HEK293 (cell line): ENCODE measurements at regions not wholly inside any gene's neighbourhood (a gene's known extent, or its start where the extent isn't known, plus 50 kb on each side); places are given as distances from the start of the nearest gene placed in this dataset.
"Not testable (repeated sequence)": the region's sequence is repeated elsewhere in the genome, so short reads cannot be mapped to it uniquely, and the experiment has no call there.

Experiments
- PRDM10 ChIP-seq: fragments of 450-650 bp; formaldehyde crosslinking; IDR thresholded peaks from 2 replicates; pipeline ENCODE4 v1.5.1; 2016; ENCODE audit warnings: missing biosample characterization, missing genetic modification characterization
- ZBTB49 ChIP-seq: fragments of 450-650 bp; formaldehyde crosslinking; IDR thresholded peaks from 2 replicates; pipeline ENCODE4 v1.5.1; 2016; ENCODE audit warnings: missing biosample characterization, missing genetic modification characterization, low read depth
- ZFP69B ChIP-seq: fragments of 450-650 bp; formaldehyde crosslinking; IDR thresholded peaks from 2 replicates; pipeline ENCODE4 v1.5.1; 2016; ENCODE audit warnings: missing biosample characterization, missing genetic modification characterization
- ZNF449 ChIP-seq: fragments of 450-650 bp; formaldehyde crosslinking; IDR thresholded peaks from 2 replicates; pipeline ENCODE4 v1.5.1; 2017; ENCODE audit warnings: missing biosample characterization, mild to moderate bottlenecking, missing genetic modification characterization, moderate library complexity

- TF ChIP-seq PRDM10, ZBTB49, ZFP69B, ZNF449 (tag by site-specific recombination): not testable (repeated sequence)
Measured at GRCh38 chr15:98550363-98550762, 98.0 kb upstream of the IGF1R start.
